HS-27A (cell line): ENCODE measurements at regions not wholly inside any gene's neighbourhood (a gene's known extent, or its start where the extent isn't known, plus 50 kb on each side); places are given as distances from the start of the nearest gene placed in this dataset.
A peak's percentile ranks its signal among the peaks of the same experiment; 100 is the strongest.

Source experiments
- DNase-seq: peaks from one replicate; pipeline ENCODE4 v3.0.0-alpha.2; 2012; ENCODE audit warnings: low read depth, missing footprints

DNA sequence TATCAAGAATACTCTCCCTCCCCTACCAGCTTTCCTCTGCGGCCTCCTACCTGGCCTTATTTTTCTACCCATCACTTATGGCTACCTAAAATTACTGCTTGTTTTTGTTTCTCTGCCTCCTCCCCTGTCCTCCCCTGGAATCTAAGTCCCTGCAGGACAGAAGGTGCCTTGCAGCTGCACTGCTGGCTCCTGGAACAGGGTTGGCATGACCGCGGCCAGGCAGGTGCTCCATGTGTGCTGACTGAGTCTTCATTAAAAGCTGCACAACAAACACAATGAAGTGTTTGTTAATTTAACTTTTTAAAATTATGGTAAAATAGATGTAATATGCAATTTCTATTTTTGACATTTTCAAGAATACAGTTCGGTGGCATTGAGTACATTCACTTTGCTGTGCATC, 171.9 kb upstream of the FHL2 start:
- no peak for DNase-seq

- DNase-seq = no peak
Measured at GRCh38 chr2:105570326-105570725, 171.5 kb upstream of the FHL2 start.

DNA sequence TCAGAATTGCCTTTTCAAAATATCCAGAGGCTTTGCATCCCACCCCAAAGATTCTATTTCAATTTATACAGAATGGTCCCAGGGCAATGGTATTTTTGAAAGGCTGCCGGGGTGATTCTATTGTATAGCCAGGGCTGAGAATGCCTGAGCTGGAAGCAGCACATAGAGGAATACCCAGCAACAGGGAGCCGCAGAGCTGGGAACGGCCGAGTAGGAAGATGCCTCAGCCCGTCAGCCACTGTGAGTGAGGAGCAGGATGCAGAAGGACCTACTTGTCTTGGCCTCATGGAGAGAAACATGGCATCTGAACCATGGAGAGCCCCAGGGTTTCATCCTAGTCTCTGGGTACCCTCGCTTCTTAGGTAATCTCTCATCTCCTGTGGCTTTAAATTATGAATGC, 170.8 kb upstream of the FHL2 start:
- no peak for DNase-seq

GRCh38 chr2:105567996-105568494, 169.2 kb upstream of the FHL2 start:
- no peak for DNase-seq

GRCh38 chr2:105563000-105563719, 164.3 kb upstream of the FHL2 start:
- DNase-seq = no peak

DNA sequence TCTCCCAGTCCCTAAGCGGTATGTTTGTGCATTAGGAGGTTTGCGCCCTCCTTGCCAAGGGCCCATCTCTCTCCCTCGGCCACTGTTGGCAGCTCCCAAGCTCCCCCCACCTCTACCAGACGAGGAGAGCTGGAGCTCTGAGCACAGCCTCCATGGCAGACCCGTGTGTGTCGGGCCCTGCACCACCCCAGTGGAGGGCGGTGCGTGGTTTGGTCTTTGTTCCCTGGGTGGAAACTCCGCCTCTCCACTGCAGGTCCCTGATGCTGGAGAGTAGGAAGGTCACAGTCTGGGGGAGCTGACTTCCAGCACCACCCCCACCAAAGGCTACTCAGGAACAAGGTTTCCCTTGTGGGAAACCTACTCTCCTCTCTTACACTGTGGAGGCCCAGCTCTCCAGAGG, 162.6 kb upstream of the FHL2 start:
- DNase-seq = no peak

DNA sequence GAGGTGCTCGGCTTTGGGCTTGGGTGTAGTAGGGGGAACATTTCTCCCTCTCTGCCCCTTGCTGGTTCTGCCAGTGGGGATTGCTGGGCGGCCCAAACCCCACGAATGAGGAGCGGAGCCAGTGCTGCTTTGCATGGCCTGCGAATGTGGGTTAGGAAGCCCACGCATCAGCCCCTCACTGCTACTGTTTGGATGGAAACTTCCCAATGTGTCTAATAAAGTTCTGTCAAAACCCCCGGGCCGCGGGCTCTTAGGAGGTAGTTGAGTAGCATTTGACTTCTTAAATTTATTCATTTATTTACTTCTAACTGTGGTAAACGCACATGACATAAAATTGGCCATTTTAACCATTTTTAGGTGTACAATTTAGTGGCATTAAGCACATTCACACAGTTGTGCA, 161.3 kb upstream of the FHL2 start:
- no peak for DNase-seq

DNA sequence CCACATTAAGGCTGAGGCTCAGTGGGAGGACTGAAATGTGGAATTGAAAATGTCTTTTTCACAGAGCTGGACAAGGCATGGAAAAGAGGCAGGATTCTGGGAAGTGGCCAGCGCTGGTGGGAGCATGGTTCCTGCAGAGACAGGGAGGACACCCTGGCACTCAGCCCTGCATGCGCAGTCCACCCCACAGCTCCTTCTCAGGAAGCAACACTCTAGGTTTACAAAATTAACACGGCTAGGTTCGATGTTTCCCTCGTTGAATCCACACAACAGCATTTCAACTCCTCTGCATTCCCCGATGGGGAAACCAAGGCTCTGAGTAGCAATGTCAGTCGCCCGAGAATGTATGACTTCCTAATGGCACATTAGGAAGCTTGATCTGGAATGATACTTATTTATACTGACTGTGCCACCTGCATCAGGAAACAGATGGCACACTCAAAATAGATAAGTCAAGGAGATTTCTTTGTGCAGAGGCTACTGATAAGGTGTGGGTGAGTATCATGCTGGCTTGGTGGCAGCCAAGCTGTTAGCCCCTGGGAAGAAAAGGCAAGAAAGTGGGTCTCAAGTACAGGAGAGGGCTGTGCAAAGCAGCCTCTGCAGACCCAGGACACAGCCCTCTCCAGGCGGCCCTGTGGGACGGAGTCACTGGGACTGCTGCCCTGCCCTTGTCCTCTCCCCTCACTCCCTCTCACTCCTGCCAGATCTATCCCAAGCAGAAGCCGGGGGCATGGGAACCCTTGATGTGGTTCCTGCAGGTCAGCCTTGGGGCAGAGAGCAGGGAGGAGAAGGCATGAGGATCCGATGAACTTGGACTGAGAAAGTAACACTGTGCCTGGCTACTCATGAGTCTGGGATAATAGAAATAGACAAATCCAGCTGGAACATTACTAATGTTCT, 158.4 kb upstream of the FHL2 start:
- DNase-seq = no peak

DNA sequence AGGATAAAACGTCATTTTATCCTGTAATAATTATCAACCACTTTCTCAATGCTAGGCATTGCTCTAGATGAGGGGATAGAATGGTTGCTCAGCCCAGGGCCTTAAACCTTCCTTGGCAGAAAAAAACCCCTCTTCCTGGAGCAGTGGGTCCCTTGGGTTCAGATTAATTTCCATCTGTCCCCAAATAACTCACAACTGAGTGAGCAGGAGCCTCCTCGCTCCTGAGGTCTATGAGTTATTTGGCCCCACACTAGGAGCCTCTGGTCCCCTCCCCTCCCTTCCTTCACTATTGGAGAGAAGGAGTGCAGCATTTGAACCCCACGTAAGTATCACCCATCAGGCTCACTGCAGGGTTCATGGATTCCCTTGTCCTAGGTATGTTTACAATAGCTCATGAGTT, 157.5 kb upstream of the FHL2 start:
- DNase-seq = no peak

- DNase-seq = no peak
Measured at GRCh38 chr2:105554235-105554634, 155.4 kb upstream of the FHL2 start.

GRCh38 chr2:105553538-105554196, 154.8 kb upstream of the FHL2 start:
- no peak for DNase-seq

- no peak for DNase-seq
Measured at GRCh38 chr2:105546628-105546974, 147.8 kb upstream of the FHL2 start.

DNA sequence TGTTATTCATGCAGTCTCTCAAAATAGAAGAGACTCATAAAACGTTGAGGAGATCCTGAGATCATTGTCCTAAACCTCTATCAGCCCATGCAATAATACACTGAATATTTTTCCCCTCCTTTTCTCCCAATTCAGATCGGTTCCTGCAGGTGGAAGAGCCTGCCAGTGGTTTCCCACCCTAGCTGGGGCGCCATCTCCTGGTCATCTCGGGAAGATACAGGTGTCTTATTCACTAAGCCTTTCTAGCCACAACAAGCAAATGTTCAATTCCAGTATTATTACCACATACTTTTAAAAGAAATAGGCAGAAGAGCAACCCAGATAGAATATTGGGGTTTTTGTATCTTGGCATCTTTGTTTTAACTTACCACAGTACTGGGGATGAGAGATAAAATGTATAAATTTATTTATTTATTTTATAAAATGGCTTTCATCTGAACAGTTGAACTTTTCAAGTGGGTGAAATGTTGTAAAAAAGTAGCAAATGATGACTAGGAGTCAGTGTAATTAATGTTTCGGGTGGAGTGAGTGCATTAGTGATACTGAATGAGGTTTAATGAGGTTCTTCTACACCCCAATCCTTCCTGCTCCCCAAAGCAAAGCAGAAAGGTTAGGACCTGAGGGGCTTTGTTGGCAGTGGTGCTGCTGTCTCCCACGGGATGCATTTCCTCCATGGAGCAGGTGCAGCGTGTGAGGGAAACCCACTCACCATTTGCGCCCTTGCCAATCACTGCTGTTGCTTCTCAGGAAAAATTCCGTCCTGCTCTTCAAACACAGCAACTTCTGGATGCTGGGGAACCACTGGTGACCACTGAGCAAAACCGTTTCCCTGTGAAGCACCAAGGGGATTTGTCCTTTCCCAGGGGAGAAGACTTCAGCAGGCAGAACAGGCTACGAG, 147.1 kb upstream of the FHL2 start:
- peak; percentile 36 for DNase-seq

DNA sequence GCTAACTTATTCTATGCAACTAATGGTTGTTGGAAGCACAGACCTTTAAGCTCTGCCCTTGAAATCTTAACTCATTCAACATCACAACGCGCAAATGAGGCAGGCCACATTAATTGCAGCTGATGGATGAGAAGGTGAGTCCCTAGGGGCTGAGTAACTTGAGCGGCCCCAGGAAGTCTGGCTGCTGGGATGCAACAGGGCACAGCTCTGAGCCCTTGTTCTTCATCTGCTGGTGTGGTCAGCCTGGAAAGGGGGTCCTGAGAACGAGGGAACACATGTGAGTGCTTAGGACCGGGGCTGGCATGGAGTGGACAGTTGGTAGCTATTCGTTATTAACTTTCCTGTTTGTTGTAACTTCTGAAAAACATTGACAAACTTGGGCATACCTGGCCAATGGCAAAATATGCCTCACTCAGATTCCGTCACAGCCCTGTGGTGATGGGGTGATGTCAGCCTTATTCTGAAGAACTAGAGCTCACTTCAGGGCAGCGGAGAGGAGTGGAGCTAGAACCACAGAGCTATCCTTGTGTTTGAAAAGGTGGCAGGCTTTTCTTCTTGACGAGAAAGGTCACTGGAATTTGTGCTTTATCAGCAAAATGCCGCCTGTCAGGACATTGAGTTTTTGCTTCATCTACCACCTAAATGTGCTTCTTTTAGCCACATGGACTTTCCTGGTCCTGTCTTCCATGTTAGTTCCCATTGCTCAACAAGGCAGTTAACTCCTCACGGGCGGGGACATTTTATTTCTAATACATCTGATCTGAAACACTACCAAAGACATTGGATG, 145.9 kb upstream of the FHL2 start:
- no peak for DNase-seq

DNA sequence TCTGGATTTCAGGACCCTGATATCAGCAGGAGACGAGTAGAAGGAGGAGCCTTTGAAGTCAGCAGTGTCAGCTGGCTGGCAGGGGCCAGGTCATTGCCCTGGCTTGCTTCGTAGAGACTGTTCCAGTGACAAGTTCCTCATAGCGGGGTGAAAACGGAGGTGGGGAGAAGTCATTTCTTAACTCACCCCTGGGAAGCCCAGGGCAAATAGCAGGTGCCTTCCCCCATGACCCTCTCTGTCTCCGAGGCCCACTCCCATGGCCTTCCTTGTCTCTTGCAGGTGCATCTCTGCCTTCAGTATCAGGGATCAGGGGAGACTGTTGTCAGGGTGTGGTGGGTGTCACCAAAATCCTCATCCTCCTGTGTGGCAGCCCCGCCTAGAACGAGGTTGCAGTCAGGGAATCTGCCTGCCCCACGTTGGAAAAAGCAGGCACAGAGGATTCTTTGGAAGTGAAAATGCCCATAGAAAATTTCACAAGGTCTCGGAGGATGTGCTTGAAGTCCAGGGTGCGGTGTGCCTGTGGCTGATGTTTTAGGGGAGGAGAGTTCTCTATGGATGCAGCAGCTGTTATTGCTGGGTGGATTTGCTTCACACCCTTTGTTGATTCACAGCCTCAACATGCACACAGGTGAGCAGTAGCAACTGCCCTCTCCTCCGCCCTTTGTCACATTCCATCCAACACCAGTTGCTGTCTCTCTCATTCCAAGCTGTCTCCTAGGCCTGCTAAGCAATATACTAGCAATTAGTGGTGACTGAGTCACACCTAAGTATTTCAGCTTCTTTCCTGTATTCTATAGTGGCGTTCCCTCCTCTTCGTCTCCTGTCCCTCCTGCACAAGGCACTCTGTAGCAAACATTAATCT, 142.6 kb upstream of the FHL2 start:
- DNase-seq = no peak

DNA sequence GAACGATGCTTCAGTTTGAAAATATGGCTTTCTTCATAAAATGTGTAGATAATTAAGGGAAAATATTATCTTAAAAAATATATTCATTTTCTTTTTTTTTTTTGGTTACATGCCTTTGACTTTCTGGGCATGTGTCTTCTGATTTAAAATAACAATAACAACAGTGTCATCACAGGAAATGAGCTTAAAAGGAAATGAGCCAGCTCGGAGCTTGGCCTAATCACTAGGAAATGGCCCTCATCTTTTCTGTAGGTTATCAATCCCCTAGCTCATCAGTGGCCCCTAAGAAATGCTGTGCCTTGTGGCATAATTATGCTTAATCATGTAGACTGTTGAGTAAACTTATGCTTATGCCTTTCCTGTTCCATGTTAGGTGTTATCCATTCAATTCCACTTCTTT, 141.8 kb upstream of the FHL2 start:
- no peak for DNase-seq

GRCh38 chr2:105539331-105539730, 140.5 kb upstream of the FHL2 start:
- DNase-seq = no peak

- DNase-seq = no peak
Measured at GRCh38 chr2:105538840-105539239, 140.0 kb upstream of the FHL2 start.

DNA sequence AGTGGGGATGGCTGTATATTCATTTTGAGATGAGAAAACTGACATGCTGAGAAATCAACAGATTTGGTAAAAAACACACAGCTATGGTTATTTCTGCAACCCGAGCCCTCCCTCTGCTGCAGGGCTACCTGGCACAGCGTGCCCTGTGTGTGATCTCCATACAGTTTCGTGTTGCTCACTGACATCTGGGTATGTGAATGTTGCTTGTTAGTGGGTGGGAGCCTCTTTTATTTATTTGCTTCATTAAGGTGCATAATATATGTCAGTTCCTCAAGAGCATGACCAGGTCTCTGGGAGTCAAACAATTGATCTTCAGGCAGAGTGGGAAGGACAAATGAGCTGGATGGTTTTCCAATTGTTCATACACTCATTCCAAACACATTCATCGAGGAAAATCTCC, 139.1 kb upstream of the FHL2 start:
- DNase-seq = no peak

DNA sequence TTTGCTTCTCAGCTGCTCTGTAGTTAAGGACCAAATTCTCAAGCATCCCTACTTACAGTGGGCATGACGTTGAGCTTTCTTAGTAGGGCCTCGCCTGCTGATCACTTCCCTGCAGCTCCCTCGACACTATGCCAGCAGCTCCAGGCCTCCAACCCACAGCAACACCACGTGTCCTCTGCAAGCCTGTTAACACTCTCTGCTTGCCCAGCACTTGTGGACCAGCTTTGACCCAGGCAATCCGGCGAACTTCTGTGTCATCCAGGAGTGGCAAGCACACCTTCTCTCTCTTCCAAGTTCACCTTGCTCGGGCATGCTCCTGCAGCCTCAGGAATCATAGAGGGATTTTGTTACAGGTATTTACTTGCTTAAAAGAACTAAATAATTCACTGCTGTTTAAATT, 138.6 kb upstream of the FHL2 start:
- DNase-seq = no peak
